ENCODE measurements at regions not wholly inside any gene's neighbourhood (a gene's known extent, or its start where the extent isn't known, plus 50 kb on each side); places are given as distances from the start of the nearest gene placed in this dataset.

DNA sequence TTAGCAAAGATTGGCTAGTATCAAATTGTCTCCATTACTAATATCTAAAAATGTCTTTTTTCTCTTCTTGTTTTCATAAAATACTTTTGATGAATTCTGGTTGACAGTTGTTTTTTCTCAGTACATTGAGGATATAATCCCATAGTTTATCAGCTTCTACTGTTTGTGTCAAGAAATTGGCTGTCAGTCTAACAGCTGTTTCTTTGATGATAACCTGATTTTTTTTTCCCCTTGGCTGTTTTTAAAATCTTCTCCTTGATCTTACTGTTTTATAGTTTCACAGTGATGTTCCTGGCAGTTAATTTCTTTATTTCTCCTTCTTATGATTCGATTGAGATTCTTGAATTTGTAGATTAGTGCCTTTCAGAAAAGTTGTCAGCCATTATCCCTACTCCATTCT is 315.3 kb upstream of the PMFBP1 start:
- Histone ChIP-seq H3K4me1 (no peaks in the 10 kb centered on the region), H3K36me3 (no peaks in the 10 kb centered on the region), H3K27me3 (no peaks in the 10 kb centered on the region), H3K27ac (no peak overlapping the region), H3K9me3 (no peaks in the 10 kb centered on the region), H3K4me3 (no peak overlapping the region)
- no peak for DNase-seq
- TF ChIP-seq, protein P1, sequence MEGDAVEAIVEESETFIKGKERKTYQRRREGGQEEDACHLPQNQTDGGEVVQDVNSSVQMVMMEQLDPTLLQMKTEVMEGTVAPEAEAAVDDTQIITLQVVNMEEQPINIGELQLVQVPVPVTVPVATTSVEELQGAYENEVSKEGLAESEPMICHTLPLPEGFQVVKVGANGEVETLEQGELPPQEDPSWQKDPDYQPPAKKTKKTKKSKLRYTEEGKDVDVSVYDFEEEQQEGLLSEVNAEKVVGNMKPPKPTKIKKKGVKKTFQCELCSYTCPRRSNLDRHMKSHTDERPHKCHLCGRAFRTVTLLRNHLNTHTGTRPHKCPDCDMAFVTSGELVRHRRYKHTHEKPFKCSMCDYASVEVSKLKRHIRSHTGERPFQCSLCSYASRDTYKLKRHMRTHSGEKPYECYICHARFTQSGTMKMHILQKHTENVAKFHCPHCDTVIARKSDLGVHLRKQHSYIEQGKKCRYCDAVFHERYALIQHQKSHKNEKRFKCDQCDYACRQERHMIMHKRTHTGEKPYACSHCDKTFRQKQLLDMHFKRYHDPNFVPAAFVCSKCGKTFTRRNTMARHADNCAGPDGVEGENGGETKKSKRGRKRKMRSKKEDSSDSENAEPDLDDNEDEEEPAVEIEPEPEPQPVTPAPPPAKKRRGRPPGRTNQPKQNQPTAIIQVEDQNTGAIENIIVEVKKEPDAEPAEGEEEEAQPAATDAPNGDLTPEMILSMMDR (IDR thresholded peaks at IDR 0.05) = no peak
- no peak for TF ChIP-seq POLR2A (IDR thresholded peaks at IDR 0.05)

DNA sequence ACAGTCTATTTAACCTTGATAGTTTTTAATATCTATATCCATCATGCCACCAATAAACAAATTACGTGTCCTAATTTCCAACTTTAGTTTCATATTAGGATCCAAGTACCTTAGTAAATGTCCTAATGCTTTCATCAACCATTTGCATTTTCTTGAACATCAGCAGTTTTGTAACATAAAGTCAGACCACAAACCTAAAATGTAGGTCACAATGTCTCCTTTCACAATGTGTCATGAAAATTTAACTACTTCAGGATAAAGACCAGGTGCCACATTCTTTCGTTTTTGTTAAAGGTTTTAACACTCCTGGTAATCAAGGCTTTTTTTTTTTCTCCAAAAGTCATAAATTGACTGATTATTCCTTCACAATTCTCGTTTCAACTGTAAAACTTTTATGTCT is 310.7 kb upstream of the PMFBP1 start:
- no peaks in the 10 kb centered on the region for H3K4me1 ChIP-seq
- H3K36me3 ChIP-seq = no peaks in the 10 kb centered on the region
- H3K9me3 ChIP-seq = no peaks in the 10 kb centered on the region
- H3K4me3 ChIP-seq = no peak overlapping the region
- DNase-seq = no peak
- H3K27me3 ChIP-seq = no peaks in the 10 kb centered on the region
- TF ChIP-seq, protein P1 (IDR thresholded peaks at IDR 0.05) = no peak
- no peak for TF ChIP-seq POLR2A (IDR thresholded peaks at IDR 0.05)
- H3K27ac ChIP-seq = no peak overlapping the region

DNA sequence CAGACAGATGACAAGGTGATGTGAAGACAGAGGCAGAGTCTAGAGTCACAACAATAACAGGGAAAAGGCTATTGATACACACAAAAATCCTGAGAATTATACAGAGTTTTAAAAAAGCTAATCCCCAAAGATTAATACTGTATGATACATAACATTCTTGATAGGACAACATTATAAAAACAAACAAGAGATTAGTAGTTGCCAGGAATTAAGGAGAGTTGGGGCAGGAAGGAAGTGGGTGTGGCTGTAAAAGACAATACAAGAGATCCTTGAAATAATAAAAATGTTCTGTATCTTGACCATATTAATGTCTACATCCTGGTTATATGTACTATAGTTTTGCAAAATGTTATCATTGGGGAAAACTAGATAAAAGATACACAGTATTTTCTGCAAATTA is 309.5 kb upstream of the PMFBP1 start:
- Histone ChIP-seq H3K27ac (no peak overlapping the region), H3K9me3 (no peaks in the 10 kb centered on the region), H3K4me1 (no peaks in the 10 kb centered on the region), H3K27me3 (no peaks in the 10 kb centered on the region), H3K36me3 (no peaks in the 10 kb centered on the region), H3K4me3 (no peak overlapping the region)
- TF ChIP-seq, protein P1 (IDR thresholded peaks at IDR 0.05) = no peak
- TF ChIP-seq POLR2A (IDR thresholded peaks at IDR 0.05) = no peak
- DNase-seq = no peak

DNA sequence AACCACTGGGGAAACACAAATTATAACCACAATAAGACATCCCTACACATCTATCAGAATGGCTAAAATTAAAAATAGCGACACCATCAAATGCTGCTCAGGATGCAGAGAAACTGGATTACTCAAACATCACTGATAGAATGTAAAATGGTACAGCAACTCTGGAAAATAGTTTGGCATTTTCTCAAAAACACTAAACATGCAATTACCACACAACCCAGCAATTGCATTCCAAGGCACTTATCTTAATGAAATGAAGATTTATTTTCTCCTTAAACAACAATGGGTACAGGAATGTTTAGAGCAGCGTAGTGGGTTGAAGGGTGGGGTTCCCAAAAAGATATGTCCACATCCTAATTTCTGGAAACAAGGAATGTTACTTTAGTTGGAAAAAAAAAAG is 309.0 kb upstream of the PMFBP1 start:
- no peak overlapping the region for H3K4me3 ChIP-seq
- H3K4me1 ChIP-seq = no peaks in the 10 kb centered on the region
- H3K27me3 ChIP-seq = no peaks in the 10 kb centered on the region
- no peaks in the 10 kb centered on the region for H3K36me3 ChIP-seq
- H3K27ac ChIP-seq = no peak overlapping the region
- H3K9me3 ChIP-seq = no peaks in the 10 kb centered on the region
- no peak for TF ChIP-seq POLR2A (IDR thresholded peaks at IDR 0.05)
- TF ChIP-seq, protein P1 (IDR thresholded peaks at IDR 0.05) = no peak
- no peak for DNase-seq

DNA sequence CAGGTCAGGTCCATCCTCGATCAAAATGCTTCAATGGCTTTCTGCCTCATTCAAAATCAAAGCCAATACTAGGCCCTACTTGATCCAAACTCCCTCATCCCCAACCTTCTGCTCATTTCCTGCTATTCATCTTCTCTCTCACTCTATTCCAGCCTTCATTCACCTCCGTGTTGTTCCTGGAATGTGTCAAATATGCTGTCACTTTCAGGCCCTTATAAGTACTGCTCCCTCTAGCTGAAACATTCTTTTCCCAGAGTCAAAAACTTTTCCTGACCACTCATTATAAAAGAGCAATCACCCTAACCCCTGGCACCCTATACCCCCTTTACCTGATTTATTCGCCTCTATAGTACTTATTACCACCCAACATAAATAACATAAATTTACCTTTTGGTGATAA is 303.7 kb upstream of the PMFBP1 start:
- Histone ChIP-seq H3K9me3 (no peaks in the 10 kb centered on the region), H3K4me1 (no peaks in the 10 kb centered on the region), H3K36me3 (no peaks in the 10 kb centered on the region), H3K4me3 (no peak overlapping the region), H3K27ac (no peak overlapping the region), H3K27me3 (no peaks in the 10 kb centered on the region)
- DNase-seq = no peak
- TF ChIP-seq, protein P1 (IDR thresholded peaks at IDR 0.05) = no peak
- TF ChIP-seq POLR2A (IDR thresholded peaks at IDR 0.05) = no peak

DNA sequence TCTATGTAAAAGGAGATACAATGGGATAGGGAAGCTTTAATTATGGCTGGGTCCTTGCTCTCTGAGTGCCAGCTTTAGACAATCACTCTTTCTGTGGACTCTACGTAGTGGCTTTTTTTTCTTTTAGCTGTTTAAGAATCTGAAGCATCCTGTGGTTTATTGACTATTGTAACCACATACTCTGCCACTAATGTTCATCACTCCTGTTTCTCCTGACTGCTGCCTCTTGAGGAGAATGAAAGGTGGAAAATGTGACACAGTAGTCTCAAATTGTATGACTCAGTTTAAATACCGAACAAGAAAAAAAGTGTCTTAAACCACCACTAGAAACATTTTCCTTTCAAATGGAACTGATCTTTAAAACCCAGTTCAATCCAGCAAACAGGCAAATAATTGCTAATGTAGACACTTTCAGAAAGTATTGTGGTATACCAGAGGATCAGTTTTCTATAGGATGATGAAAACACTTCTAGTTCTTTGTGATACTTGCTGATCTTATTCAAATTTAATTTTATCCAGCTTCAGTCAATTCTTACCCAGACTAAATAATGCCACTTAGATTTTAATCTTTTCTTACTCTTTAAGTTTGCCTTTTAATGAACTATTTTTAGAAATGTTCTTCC is 302.7 kb upstream of the PMFBP1 start:
- H3K4me1 ChIP-seq = no peaks in the 10 kb centered on the region
- no peaks in the 10 kb centered on the region for H3K36me3 ChIP-seq
- DNase-seq = no peak
- no peaks in the 10 kb centered on the region for H3K27me3 ChIP-seq
- TF ChIP-seq POLR2A (IDR thresholded peaks at IDR 0.05) = no peak
- TF ChIP-seq, protein P1 (IDR thresholded peaks at IDR 0.05) = no peak
- H3K4me3 ChIP-seq = no peak overlapping the region
- no peak overlapping the region for H3K27ac ChIP-seq
- no peaks in the 10 kb centered on the region for H3K9me3 ChIP-seq
